ENCODE measurements at regions not wholly inside any gene's neighbourhood (a gene's known extent, or its start where the extent isn't known, plus 50 kb on each side); places are given as distances from the start of the nearest gene placed in this dataset.

DNA sequence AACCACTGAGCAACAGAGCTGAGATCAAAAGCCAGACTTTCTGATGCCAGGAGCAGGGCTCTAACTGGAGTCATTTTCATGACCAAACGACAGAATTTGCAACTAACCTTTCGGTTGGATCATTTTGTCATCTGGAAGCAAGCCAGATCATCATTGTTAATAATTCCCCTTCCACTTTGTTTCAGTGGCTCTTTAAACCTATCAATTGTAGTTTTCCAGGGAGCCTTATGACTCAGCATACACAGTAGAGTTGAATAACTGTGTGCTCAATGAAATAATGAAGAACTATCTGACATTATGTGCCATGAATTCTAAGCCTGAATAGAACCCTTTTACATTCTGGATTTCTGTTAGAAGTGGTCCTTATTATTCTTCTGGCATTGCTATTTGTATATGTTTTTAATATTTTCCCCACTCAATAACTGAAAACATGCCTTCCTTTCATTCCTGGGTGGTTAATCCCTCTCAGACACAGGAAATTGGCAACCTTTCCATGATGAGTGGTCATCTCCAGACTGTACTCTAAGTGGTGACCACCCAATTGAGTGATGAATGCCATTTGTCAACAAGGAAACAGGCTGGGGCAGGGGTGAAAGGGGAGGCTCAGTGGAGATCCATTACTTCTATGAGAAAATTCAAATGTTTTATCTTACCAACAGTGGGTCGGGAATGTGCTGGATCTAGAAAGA is 431.8 kb downstream of the BCOR start:
- no peak for DNase-seq

GRCh38 chrX:39667191-39667590 is 430.6 kb downstream of the BCOR start:
- no peak for DNase-seq

GRCh38 chrX:39667736-39668482 is 429.8 kb downstream of the BCOR start:
- no peak for DNase-seq

GRCh38 chrX:39669668-39670067 is 428.1 kb downstream of the BCOR start:
- DNase-seq: no peak

DNA sequence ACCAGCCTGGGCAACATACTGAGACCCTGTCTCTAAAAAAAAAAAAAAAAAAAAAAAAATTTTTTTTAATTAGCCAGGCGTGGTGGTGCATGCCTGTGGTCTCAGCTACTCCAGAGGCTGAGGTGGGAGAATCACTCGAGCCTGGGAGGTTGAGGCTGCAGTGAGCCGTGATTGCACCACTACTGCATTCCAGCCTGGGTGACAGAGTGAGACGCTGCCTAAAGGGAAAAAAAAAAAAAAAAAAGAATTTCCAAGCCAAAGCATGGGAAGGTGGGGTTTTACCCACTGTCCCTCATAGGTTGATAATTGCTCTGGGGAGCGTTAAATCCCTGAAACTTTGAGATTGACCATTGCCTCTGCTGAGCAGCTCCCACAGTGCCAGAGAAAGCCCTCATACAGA is 427.5 kb downstream of the BCOR start:
- no peak for DNase-seq

GRCh38 chrX:39672405-39672804 is 425.4 kb downstream of the BCOR start:
- no peak for DNase-seq

- no peak for DNase-seq
These were observed 423.1 kb downstream of the BCOR start for GRCh38 chrX:39674490-39675161.

DNA sequence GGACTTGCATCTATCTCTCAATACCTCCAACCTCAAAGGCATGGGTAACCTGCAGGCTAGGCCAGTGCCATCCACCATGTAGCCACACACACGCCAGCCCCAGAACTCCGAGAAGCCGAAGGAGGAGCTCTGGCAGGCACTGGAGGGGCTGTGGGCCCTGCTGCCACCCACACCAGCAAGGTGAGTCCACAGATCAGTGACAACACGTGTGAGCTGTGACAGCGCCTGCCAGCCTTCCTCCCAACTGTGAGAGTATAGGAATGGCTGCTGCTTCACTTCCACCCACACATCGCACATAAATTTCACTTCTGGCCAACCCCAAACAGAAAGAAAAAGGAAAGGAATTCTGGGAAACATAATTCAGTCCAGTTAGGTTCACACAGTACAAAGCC is 422.6 kb downstream of the BCOR start:
- no peak for DNase-seq

DNA sequence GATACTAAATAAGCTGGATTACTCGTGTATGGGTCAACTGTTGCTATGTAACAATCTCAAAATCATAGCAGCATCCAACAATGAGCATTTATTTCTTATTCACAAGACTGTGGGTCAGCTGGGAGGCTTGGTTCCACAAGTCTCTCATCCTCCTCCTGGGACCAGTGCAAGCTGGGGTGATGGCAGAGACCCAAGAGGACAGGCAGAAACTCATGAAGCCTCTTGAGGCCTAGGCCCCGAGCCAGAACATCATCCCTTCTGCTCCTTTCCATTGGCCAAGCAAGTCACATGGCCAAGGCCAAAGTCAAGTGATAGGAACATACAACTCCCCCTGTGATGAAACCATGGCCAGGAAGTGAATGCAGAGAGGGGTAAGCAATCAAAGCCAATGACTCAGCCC is 422.1 kb downstream of the BCOR start:
- DNase-seq: no peak

DNA sequence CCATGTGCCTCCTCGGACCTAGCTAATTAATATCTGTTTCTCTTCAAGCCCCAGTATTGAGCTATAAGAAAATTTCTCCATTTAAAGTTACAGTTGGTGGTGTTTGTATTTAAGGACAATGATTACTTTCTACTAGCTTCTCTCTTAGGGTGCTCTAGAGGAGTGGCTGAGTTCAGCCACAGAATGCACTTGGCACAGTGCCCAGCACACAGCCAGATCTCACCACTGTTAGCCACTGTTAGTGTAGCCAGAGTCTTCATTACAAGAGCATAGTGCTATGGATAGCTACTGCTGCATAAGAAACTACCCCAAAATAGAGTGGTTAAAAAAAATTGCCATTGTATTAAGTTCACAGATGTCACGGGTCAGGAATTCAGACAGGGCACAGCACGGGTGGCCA is 421.3 kb downstream of the BCOR start:
- no peak for DNase-seq

- no peak for DNase-seq
These were observed 420.2 kb downstream of the BCOR start for GRCh38 chrX:39677585-39677977.

GRCh38 chrX:39677978-39678791 is 419.6 kb downstream of the BCOR start:
- no peak for DNase-seq

GRCh38 chrX:39678914-39679313 is 418.8 kb downstream of the BCOR start:
- DNase-seq: no peak

- no peak for DNase-seq
These were observed 418.1 kb downstream of the BCOR start for GRCh38 chrX:39679497-39680157.

DNA sequence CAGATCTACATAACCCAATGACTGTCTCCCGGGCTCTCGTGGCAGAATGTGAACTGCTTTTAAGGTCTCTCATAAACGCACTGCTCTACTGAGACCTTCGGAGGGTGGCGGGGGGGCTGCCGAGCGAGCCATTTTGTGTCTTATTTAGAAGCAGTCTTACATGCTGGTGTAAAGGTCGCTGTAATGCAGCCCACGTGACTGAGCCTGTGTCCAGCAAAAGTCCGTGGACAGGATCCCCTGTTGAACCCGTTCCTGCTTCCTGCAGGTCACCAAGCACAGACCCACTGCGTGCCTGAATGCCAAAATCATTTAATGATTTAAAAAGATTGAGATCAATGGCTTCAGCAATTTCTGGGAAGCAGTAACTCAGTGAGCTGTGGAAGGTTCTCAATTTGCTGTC is 415.9 kb downstream of the BCOR start:
- no peak for DNase-seq

GRCh38 chrX:39682778-39683177 is 415.0 kb downstream of the BCOR start:
- no peak for DNase-seq

- no peak for DNase-seq
These were observed 409.6 kb downstream of the BCOR start for GRCh38 chrX:39688219-39688575.

- no peak for DNase-seq
These were observed 409.0 kb downstream of the BCOR start for GRCh38 chrX:39688576-39689375.

DNA sequence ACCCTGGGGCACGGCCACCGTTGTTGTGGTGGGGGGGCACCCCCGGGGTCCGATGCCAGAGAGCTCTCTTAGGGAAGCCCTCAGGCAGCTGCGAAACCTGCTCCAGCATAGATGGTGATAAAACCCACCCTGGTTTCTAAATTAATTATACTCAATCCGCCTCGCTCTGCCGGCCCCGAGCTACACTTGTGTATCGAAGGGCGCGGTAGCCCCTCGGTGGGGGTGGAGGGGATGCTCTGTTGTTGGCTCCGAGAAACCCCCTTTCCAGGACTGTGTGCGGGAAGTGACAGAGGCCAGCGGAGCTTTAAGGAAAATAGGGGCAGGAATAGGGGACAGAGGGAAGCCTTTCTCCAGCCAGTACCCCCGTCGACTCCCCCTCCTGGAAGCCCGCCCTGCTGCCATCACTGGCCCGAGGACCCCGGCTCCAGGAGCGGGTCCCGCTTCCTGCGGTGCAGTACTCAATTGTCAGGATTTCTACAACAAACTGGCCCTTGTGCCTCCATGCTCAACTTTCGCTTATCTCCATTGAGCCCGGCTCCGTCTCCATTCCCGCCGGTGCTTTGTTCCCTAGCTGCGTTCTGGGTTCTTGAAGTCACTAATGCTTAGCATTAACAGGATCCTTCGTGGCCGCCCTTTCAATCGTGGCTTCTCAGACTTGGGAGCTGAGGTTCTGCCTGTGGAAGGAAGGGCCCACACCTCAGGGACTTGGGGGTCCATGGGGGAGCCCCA is 408.2 kb downstream of the BCOR start:
- no peak for DNase-seq

GRCh38 chrX:39690541-39691415 is 407.0 kb downstream of the BCOR start:
- no peak for DNase-seq
